Keratinocyte (primary cell): ENCODE measurements at regions not wholly inside any gene's neighbourhood (a gene's known extent, or its start where the extent isn't known, plus 50 kb on each side); places are given as distances from the start of the nearest gene placed in this dataset.
"Not testable (repeated sequence)": the region's sequence is repeated elsewhere in the genome, so short reads cannot be mapped to it uniquely, and the experiment has no call there.

Experiments
- DNase-seq: peaks from one replicate; pipeline ENCODE4 v3.0.0-alpha.2; 2011; ENCODE audit warnings: low read depth, missing footprints, low spot score
- FAIRE-seq: peaks from 2 replicates; lab custom pipeline; 2011; peaks lifted over from hg19 to GRCh38; lab: Jason Lieb, UNC
- H2AFZ ChIP-seq: 2 replicates; pipeline ENCODE4 v1.6.0; 2012; ENCODE audit warnings: low read length, control low read depth, inconsistent platforms; ENCODE audit not compliant: control insufficient read depth
- H3K27ac ChIP-seq: 2 replicates; pipeline ENCODE4 v1.5.1; 2011; ENCODE audit warnings: low read length; ENCODE audit not compliant: control insufficient read depth, insufficient read depth
- H3K27me3 ChIP-seq: 3 replicates; pipeline ENCODE4 v1.6.0; 2011; ENCODE audit warnings: low read length; ENCODE audit not compliant: control insufficient read depth, insufficient read depth; ENCODE audit errors: extremely low read depth
- H3K36me3 ChIP-seq, 2 experiments: 2 replicates in 1 of 2; 3 replicates in 1 of 2; pipeline ENCODE4 v1.5.1; 2011; ENCODE audit warnings: low read length in 2 of 2, mild to moderate bottlenecking in 1 of 2; ENCODE audit not compliant: control insufficient read depth in 2 of 2, insufficient read depth in 2 of 2; ENCODE audit errors: extremely low read depth in 1 of 2
- H3K4me1 ChIP-seq: 3 replicates; pipeline ENCODE4 v1.5.1; 2011; ENCODE audit warnings: low read length; ENCODE audit not compliant: control insufficient read depth, insufficient read depth; ENCODE audit errors: extremely low read depth
- H3K4me2 ChIP-seq: 3 replicates; pipeline ENCODE4 v1.6.0; 2011; ENCODE audit warnings: low read depth, low read length; ENCODE audit not compliant: control insufficient read depth, insufficient read depth; ENCODE audit errors: extremely low read depth
- H3K4me3 ChIP-seq, 3 experiments: fragments of 200-600 bp in 1 of 3; sonication (generic) in 1 of 3; 2 replicates in 2 of 3; 3 replicates in 1 of 3; pipeline ENCODE4 v1.5.1; 2011 to 2016; ENCODE audit warnings: low read length in 3 of 3, mild to moderate bottlenecking in 3 of 3, control low read depth in 2 of 3, inconsistent platforms in 1 of 3, low read depth in 1 of 3, mixed read lengths in 1 of 3, mixed run types in 1 of 3, moderate library complexity in 1 of 3; ENCODE audit not compliant: control insufficient read depth in 2 of 3, insufficient read depth in 2 of 3; ENCODE audit errors: extremely low read depth in 1 of 3
- H3K79me2 ChIP-seq: 2 replicates; pipeline ENCODE4 v1.6.0; 2012; ENCODE audit warnings: low read length; ENCODE audit not compliant: control insufficient read depth, insufficient read depth
- H3K9ac ChIP-seq: 3 replicates; pipeline ENCODE4 v1.6.0; 2011; ENCODE audit warnings: low read length; ENCODE audit not compliant: control insufficient read depth, insufficient read depth; ENCODE audit errors: extremely low read depth
- H3K9me1 ChIP-seq: 3 replicates; pipeline ENCODE4 v1.6.0; 2011; ENCODE audit warnings: low read length; ENCODE audit not compliant: control insufficient read depth, insufficient read depth; ENCODE audit errors: extremely low read depth
- H3K9me3 ChIP-seq: 2 replicates; pipeline ENCODE4 v1.5.1; 2012; ENCODE audit warnings: low read depth, low read length; ENCODE audit not compliant: control insufficient read depth
- H4K20me1 ChIP-seq: 3 replicates; pipeline ENCODE4 v1.6.0; 2011; ENCODE audit warnings: low read length; ENCODE audit not compliant: control insufficient read depth, insufficient read depth; ENCODE audit errors: extremely low read depth
- EZH2 ChIP-seq: IDR thresholded peaks from one replicate; pipeline ENCODE4 v1.6.1; 2012; ENCODE audit warnings: inconsistent platforms, mild to moderate bottlenecking, low read length, moderate library complexity
- dilution Hi-C: fragments of 300-500 bp; cut with MboI; formaldehyde crosslinking; loops from one replicate; pipeline ENCODE4 v1.7.0; 2020; ENCODE audit warnings: low sequenced_read_pairs; ENCODE audit not compliant: extremely low pct_ligation_motif_present
- TF ChIP-seq, protein P1 (sequence below), 3 experiments: IDR thresholded peaks in 1 of 3; conservative IDR thresholded peaks in 1 of 3; optimal IDR thresholded peaks in 1 of 3; 2 replicates in 2 of 3; 3 replicates in 1 of 3; pipeline versions ENCODE3 to v1.5.1; 2011; ENCODE audit warnings: low read length in 3 of 3, mild to moderate bottlenecking in 3 of 3, moderate library complexity in 2 of 3, control low read depth in 1 of 3, inconsistent platforms in 1 of 3; ENCODE audit not compliant: insufficient read depth in 2 of 3; ENCODE audit errors: extremely low read depth in 1 of 3

DNA sequence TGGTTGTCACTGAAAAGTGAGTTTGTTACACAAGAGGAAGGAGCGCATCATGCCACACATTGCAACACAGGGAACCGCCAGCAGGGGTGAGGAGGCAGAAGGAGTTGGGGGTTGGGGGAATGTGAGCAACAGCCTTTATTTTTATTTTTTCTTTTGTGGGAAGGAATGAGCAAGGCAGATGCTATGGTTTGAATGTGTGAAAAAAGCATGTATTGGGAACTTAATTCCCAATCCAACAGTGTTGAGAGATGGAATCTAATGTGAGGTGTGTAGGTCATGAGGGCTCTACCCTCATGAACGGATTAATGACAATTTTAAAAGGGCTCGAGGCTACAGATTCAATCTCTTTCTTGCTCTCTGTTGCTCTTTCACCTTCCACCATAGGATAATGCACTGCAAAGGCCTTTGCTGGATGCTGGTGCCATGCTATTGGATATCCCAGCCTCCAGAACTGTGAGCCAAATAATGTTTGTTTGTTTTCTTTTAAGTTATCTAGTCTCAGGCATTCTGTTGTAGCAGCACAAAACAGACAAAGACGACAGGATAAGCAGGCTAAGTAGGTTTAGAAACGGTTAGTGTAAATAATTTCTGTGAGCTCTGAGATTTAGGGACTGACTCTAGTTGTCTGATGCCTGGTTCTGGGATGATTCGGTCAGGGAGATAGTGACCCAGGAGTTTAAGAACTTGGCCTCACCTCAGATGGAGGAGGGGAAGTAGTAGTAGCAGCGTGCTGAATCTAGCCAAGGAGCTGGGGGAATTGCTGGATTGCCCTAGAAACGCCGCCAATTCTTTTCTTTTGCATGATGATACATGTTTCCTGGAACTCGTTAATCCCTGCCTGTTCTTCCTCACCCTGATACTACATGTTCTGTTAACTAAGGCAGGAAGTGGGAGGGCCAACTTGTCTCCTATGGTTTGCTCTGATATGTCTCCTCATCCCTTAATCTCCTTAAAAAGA, 156.6 kb upstream of the CTSO start:
- FAIRE-seq, result peak; percentile 97
- Histone ChIP-seq H3K9me3 (no peaks in the 10 kb centered on the region), H3K4me3 (peak overlapping the region in 1 of 3 experiments; percentile 40), H3K79me2 (no peaks in the 10 kb centered on the region), H3K4me2 (peak overlapping the region; percentile 88), H3K27me3 (no peaks in the 10 kb centered on the region), H2AFZ (peak overlapping the region; percentile 93), H3K4me1 (peaks cover 24% of the 10 kb centered on the region), H3K36me3 (no peaks in the 10 kb centered on the region), H3K9ac (peak overlapping the region; percentile 68), H3K27ac (peak overlapping the region; percentile 92), H3K9me1 (no peaks in the 10 kb centered on the region), H4K20me1 (no peaks in the 10 kb centered on the region)
- TF ChIP-seq EZH2, result no peak
- TF ChIP-seq, protein P1, sequence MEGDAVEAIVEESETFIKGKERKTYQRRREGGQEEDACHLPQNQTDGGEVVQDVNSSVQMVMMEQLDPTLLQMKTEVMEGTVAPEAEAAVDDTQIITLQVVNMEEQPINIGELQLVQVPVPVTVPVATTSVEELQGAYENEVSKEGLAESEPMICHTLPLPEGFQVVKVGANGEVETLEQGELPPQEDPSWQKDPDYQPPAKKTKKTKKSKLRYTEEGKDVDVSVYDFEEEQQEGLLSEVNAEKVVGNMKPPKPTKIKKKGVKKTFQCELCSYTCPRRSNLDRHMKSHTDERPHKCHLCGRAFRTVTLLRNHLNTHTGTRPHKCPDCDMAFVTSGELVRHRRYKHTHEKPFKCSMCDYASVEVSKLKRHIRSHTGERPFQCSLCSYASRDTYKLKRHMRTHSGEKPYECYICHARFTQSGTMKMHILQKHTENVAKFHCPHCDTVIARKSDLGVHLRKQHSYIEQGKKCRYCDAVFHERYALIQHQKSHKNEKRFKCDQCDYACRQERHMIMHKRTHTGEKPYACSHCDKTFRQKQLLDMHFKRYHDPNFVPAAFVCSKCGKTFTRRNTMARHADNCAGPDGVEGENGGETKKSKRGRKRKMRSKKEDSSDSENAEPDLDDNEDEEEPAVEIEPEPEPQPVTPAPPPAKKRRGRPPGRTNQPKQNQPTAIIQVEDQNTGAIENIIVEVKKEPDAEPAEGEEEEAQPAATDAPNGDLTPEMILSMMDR (optimal IDR thresholded peaks at IDR 0.05 in 1 of 3, IDR thresholded peaks at IDR 0.05 in 1 of 3, conservative IDR thresholded peaks at IDR 0.05 in 1 of 3; ENCODE audit: extremely low read depth in 1 of 3, insufficient read depth in 2 of 3, low read length in 3 of 3), result peak; percentile 49 to 65 (median 57)
- DNase-seq, result peak; percentile 65
- dilution Hi-C loops, result no loop called here

DNA sequence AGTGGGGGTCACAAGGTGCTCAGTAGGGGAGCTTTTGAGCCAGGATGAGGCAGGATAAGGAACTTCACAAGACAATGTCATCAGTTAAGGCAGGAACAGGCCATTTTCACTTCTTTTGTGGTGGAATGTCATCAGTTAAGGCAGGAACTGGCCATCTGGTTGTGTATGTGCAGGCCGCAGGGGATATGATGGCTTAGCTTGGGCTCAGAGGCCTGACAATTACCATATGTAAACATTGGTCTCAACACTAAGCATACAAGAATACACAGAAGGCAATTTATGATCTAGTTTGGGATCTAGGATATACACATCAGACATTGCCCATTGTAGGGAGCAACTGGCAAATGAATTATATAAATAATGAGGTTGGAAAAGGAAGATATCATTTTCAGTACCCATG, 155.4 kb upstream of the CTSO start:
- H3K4me2 ChIP-seq, H3K4me3 ChIP-seq, FAIRE-seq, H3K27me3 ChIP-seq, H4K20me1 ChIP-seq, H3K27ac ChIP-seq, H3K9ac ChIP-seq, H3K79me2 ChIP-seq, H3K9me3 ChIP-seq, H3K36me3 ChIP-seq, dilution Hi-C loops, H3K9me1 ChIP-seq, DNase-seq: not testable (repeated sequence)
- peaks cover 21% of the 10 kb centered on the region for H3K4me1 ChIP-seq
- peak overlapping the region; percentile 71 for H2AFZ ChIP-seq
